CD14-positive monocyte (primary cell): ENCODE measurements at regions not wholly inside any gene's neighbourhood (a gene's known extent, or its start where the extent isn't known, plus 50 kb on each side); places are given as distances from the start of the nearest gene placed in this dataset.

ENCODE experiments used
- DNase-seq, 3 donors: peaks; one replicate each; pipeline ENCODE4 v3.0.0-alpha.2; 2011 to 2022
- H2AFZ ChIP-seq: 2 replicates; pipeline ENCODE4 v1.6.0; 2012; ENCODE audit warnings: mild to moderate bottlenecking, low read depth, low read length, inconsistent platforms; ENCODE audit not compliant: insufficient read depth, poor library complexity, severe bottlenecking
- H3K27ac ChIP-seq, 2 donors: 1 replicate in 1 of 2; 2 replicates in 1 of 2; pipeline ENCODE4 v1.5.1; 2012 to 2013; ENCODE audit warnings: low read length in 2 of 2, control low read depth in 1 of 2, inconsistent platforms in 1 of 2, low read depth in 1 of 2, mild to moderate bottlenecking in 1 of 2
- H3K27me3 ChIP-seq, 2 donors: one replicate each; pipeline versions ENCODE4 v1.6.0 to v1.6.1; 2011 to 2013; ENCODE audit warnings: low read length in 2 of 2; ENCODE audit not compliant: control insufficient read depth in 2 of 2, insufficient read depth in 2 of 2
- H3K36me3 ChIP-seq, 2 donors: replicated peaks in 1 of 2; 1 replicate in 1 of 2; 2 replicates in 1 of 2; pipeline versions ENCODE4 v1.5.1 to v1.6.1; 2012 to 2013; ENCODE audit warnings: low read length in 2 of 2, control low read depth in 1 of 2, inconsistent platforms in 1 of 2, mild to moderate bottlenecking in 1 of 2; ENCODE audit not compliant: insufficient read depth in 2 of 2, control insufficient read depth in 1 of 2
- H3K4me1 ChIP-seq, 2 donors: 1 replicate in 1 of 2; 2 replicates in 1 of 2; pipeline versions ENCODE4 v1.5.1 to v1.6.1; 2012 to 2013; ENCODE audit warnings: low read length in 2 of 2, control low read depth in 1 of 2, inconsistent platforms in 1 of 2, mild to moderate bottlenecking in 1 of 2, moderate library complexity in 1 of 2; ENCODE audit not compliant: insufficient read depth in 2 of 2, control insufficient read depth in 1 of 2
- H3K4me2 ChIP-seq: replicated peaks from 2 replicates; pipeline ENCODE3; 2012; ENCODE audit warnings: low read length, moderate library complexity, mild to moderate bottlenecking; ENCODE audit not compliant: poor library complexity, severe bottlenecking; ENCODE audit errors: extremely low read depth
- H3K4me3 ChIP-seq, 3 experiments: fragments of 200-600 bp in 1 of 3; sonication (generic) in 1 of 3; replicated peaks in 1 of 3; 1 replicate in 2 of 3; 2 replicates in 1 of 3; pipeline ENCODE4 v1.5.1; 2011 to 2013; ENCODE audit warnings: low read length in 3 of 3, mild to moderate bottlenecking in 3 of 3, control low read depth in 2 of 3, low read depth in 2 of 3, inconsistent platforms in 1 of 3, moderate library complexity in 1 of 3
- H3K79me2 ChIP-seq: 2 replicates; pipeline ENCODE4 v1.6.0; 2012; ENCODE audit warnings: mild to moderate bottlenecking, control low read depth, inconsistent platforms, low read length, moderate library complexity; ENCODE audit not compliant: insufficient read depth
- H3K9ac ChIP-seq: 2 replicates; pipeline ENCODE4 v1.6.0; 2017; ENCODE audit warnings: low read length, mild to moderate bottlenecking; ENCODE audit not compliant: insufficient read depth, poor library complexity, severe bottlenecking
- H3K9me3 ChIP-seq, 2 donors: replicated peaks in 1 of 2; 1 replicate in 1 of 2; 2 replicates in 1 of 2; pipeline versions ENCODE4 v1.5.1 to v1.6.1; 2012 to 2013; ENCODE audit warnings: low read length in 2 of 2, control low read depth in 1 of 2; ENCODE audit not compliant: control insufficient read depth in 1 of 2, insufficient read depth in 1 of 2
- H4K20me1 ChIP-seq: 2 replicates; pipeline ENCODE4 v1.6.0; 2012; ENCODE audit warnings: mild to moderate bottlenecking, low read length, control low read depth, moderate library complexity; ENCODE audit not compliant: insufficient read depth
- H3K27ac Mint-ChIP-seq, 7 donors: one replicate each; pipeline ENCODE4 v1.8.0; 2020; ENCODE audit warnings: mild to moderate bottlenecking in 7 of 7, mixed read lengths in 7 of 7, moderate library complexity in 6 of 7, inconsistent platforms in 2 of 7
- H3K27me3 Mint-ChIP-seq, 3 donors: one replicate each; pipeline ENCODE4 v1.8.0; 2021 to 2022; ENCODE audit warnings: low read depth in 3 of 3, mild to moderate bottlenecking in 3 of 3, mixed read lengths in 3 of 3, moderate library complexity in 3 of 3, inconsistent platforms in 1 of 3
- H3K36me3 Mint-ChIP-seq, 2 donors: one replicate each; pipeline ENCODE4 v1.8.0; 2020; ENCODE audit warnings: mixed read lengths in 2 of 2, inconsistent platforms in 1 of 2, mild to moderate bottlenecking in 1 of 2
- H3K4me1 Mint-ChIP-seq: one replicate; pipeline ENCODE4 v1.8.0; 2020; ENCODE audit warnings: mild to moderate bottlenecking, mixed read lengths
- H3K4me3 Mint-ChIP-seq, 2 donors: one replicate each; pipeline ENCODE4 v1.8.0; 2020; ENCODE audit warnings: mild to moderate bottlenecking in 2 of 2, mixed read lengths in 2 of 2, moderate library complexity in 1 of 2
- H3K9me3 Mint-ChIP-seq, 7 donors: one replicate each; pipeline ENCODE4 v1.8.0; 2020 to 2022; ENCODE audit warnings: mixed read lengths in 7 of 7, mild to moderate bottlenecking in 6 of 7, moderate library complexity in 6 of 7, inconsistent platforms in 2 of 7
- WGBS: methylation state at CpG from one replicate; pipeline ENCODE4 v1.1.5; 2013; ENCODE audit warnings: missing lambda C conversion rate; ENCODE audit not compliant: insufficient coverage; 5-methylcytosine and 5-hydroxymethylcytosine counted together
- intact Hi-C, 2 donors: fragments of 100-400 bp; cut with micrococcal nuclease; formaldehyde crosslinking; loops; one replicate each; pipeline versions ENCODE4 v1.15.0 to v1.15.1; 2023
- TF ChIP-seq, protein P1 (sequence below): fragments of 200-600 bp; IDR thresholded peaks from one replicate; pipeline ENCODE4 v1.8.0; 2022; ENCODE audit warnings: antibody characterized with exemption, mild to moderate bottlenecking

DNA sequence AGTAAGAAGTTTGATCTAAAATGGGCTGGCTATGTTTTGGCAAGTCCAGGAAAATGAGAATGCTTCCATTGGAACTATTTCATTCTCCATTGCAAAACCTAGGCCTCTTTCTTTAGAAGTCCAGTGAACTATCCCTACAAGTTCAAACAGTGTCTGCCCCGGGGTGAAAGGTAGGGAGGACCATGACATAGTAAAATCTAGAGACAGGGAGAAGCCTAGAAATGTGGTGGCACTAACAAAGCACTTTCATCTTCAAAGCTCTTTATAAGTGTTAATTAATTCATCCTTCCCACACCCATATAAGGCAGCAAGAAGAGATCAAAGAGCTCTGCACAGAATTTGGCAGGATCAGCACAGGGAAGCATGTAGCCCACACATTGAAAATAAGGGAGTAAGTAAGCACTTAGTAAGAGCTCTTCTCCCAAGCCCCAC is 214.5 kb downstream of the IRS1 start:
- Histone ChIP-seq H3K27ac (no peak overlapping the region), H3K4me2 (no peak overlapping the region), H3K4me1 (no peaks in the 10 kb centered on the region), H3K4me3 (no peak overlapping the region), H3K79me2 (no peaks in the 10 kb centered on the region), H3K9me3 (peaks cover 0 to 7% of the 10 kb centered on the region in 2 donors), H3K36me3 (no peaks in the 10 kb centered on the region), H2AFZ (no peak overlapping the region), H4K20me1 (no peaks in the 10 kb centered on the region), H3K27me3 (no peaks in the 10 kb centered on the region), H3K9ac (no peak overlapping the region)
- Mint-ChIP-seq H3K27ac (no peak overlapping the region), H3K27me3 (peaks cover 2% of the 10 kb centered on the region in 3 donors), H3K36me3 (no peaks in the 10 kb centered on the region), H3K4me3 (no peak overlapping the region), H3K4me1 (no peaks in the 10 kb centered on the region), H3K9me3 (peaks cover 0 to 8% (median 2%) of the 10 kb centered on the region in 7 donors)
- intact Hi-C loops = no loop called here
- no CpG with 5 or more reads among the region's 1 CpG for WGBS
- TF ChIP-seq, protein P1, sequence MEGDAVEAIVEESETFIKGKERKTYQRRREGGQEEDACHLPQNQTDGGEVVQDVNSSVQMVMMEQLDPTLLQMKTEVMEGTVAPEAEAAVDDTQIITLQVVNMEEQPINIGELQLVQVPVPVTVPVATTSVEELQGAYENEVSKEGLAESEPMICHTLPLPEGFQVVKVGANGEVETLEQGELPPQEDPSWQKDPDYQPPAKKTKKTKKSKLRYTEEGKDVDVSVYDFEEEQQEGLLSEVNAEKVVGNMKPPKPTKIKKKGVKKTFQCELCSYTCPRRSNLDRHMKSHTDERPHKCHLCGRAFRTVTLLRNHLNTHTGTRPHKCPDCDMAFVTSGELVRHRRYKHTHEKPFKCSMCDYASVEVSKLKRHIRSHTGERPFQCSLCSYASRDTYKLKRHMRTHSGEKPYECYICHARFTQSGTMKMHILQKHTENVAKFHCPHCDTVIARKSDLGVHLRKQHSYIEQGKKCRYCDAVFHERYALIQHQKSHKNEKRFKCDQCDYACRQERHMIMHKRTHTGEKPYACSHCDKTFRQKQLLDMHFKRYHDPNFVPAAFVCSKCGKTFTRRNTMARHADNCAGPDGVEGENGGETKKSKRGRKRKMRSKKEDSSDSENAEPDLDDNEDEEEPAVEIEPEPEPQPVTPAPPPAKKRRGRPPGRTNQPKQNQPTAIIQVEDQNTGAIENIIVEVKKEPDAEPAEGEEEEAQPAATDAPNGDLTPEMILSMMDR = no peak
- DNase-seq = no peak

DNA sequence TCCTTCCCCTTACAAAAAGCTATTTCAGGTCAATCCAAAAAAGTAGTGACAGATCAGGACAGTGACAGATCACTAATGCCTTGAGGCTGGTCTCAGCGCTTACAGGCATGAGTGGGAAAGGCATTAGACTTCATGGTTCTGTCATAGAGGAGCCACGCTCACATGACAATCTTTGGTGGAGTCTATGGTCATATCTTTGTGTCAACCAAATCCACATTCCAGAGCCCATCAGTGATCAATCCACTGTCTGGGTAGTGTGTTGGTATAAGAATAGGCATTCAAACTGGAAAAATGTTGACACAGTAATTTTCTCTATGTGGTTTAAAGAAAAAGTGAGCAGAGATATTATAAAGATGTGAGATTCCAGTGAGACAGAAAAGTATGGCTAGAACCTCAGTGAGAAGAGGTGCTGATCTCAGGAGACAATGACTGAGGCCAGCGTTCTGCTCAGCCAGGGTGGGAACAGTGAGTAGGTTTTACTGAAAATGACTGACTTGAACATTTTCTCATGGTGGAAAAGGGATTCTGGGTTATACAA is 215.0 kb downstream of the IRS1 start:
- TF ChIP-seq, protein P1 = no peak
- intact Hi-C loops = no loop called here
- DNase-seq = no peak

More for the DNA sequence above, 215.0 kb downstream of the IRS1 start:
- no peaks in the 10 kb centered on the region for H3K36me3 ChIP-seq
- no peak overlapping the region for H3K9ac ChIP-seq
- H3K27me3 ChIP-seq = no peaks in the 10 kb centered on the region
- H3K79me2 ChIP-seq = no peaks in the 10 kb centered on the region
- H3K9me3 ChIP-seq = peaks cover 0 to 7% of the 10 kb centered on the region in 2 donors
- Mint-ChIP-seq H3K4me1 (no peaks in the 10 kb centered on the region), H3K36me3 (no peaks in the 10 kb centered on the region), H3K27me3 (peaks cover 2% of the 10 kb centered on the region in 3 donors), H3K9me3 (peaks cover 0 to 8% (median 2%) of the 10 kb centered on the region in 7 donors), H3K4me3 (no peak overlapping the region), H3K27ac (no peak overlapping the region)
- no peak overlapping the region for H3K27ac ChIP-seq
- 60% methylated on average over 1 of the region's 3 CpGs for WGBS
- no peaks in the 10 kb centered on the region for H3K4me1 ChIP-seq
- H4K20me1 ChIP-seq = no peaks in the 10 kb centered on the region
- H3K4me2 ChIP-seq = no peak overlapping the region
- no peak overlapping the region for H3K4me3 ChIP-seq
- H2AFZ ChIP-seq = no peak overlapping the region
